A549 (cell line): ENCODE measurements at regions not wholly inside any gene's neighbourhood (a gene's known extent, or its start where the extent isn't known, plus 50 kb on each side); places are given as distances from the start of the nearest gene placed in this dataset.

ENCODE experiments used
- ATAC-seq, 2 experiments: fragments of 200-7000 bp in 1 of 2; fragments of >200 bp in 1 of 2; cut with Nextera tagmentation in 1 of 2; cut with Tn5 transposase in 1 of 2; 3 replicates each; pipeline versions ENCODE4 v1.8.0 to v1.9.1; 2018 to 2020; ENCODE audit warnings: mild to moderate bottlenecking in 1 of 2, moderate library complexity in 1 of 2
- CTCF ChIA-PET: fragments of 300-600 bp; sonication (Branson Sonifier 250); formaldehyde crosslinking; extraction: SDS; loops from one replicate; lab custom pipeline; 2021; ENCODE audit warnings: antibody characterized with exemption, inconsistent platforms; lab: Yijun Ruan, JAX
- POLR2A ChIA-PET: fragments of 350-600 bp; formaldehyde crosslinking; extraction: SDS; loops from one replicate; lab custom pipeline; 2021; ENCODE audit warnings: antibody characterized with exemption, inconsistent platforms; lab: Yijun Ruan, JAX
- DNase-seq, 2 experiments: peaks; one replicate each; pipeline versions ENCODE4 v3.0.0 to v3.0.0-alpha.2; 2011 to 2016; ENCODE audit warnings: low read depth in 1 of 2, low spot score in 1 of 2
- FAIRE-seq: peaks from 2 replicates; lab custom pipeline; 2011; peaks lifted over from hg19 to GRCh38; lab: Jason Lieb, UNC
- H3K27ac ChIP-seq, 2 experiments: fragments of >200 bp; sonication (Bioruptor Twin); formaldehyde crosslinking; 3 replicates each; pipeline ENCODE4 v1.5.1; 2016 to 2017
- H3K4me1 ChIP-seq: fragments of >200 bp; sonication (Bioruptor Twin); formaldehyde crosslinking; 3 replicates; pipeline ENCODE4 v1.6.1; 2016
- H3K4me2 ChIP-seq: fragments of >200 bp; sonication (Bioruptor Twin); formaldehyde crosslinking; 3 replicates; pipeline ENCODE4 v1.6.1; 2016
- H3K4me3 ChIP-seq: fragments of >200 bp; sonication (Bioruptor Twin); formaldehyde crosslinking; 3 replicates; pipeline ENCODE4 v1.5.1; 2016
- H3K9me3 ChIP-seq: fragments of >200 bp; sonication (Bioruptor Twin); formaldehyde crosslinking; 3 replicates; pipeline ENCODE4 v1.6.1; 2016
- ATOH8 ChIP-seq: fragments of 250-450 bp; sonication (Bioruptor Pico); IDR thresholded peaks from 2 replicates; pipeline ENCODE4 v1.5.0; 2020; ENCODE audit warnings: low read depth, mild to moderate bottlenecking, moderate library complexity
- BHLHE40 ChIP-seq: IDR thresholded peaks from 2 replicates; pipeline ENCODE4 v1.6.1; 2012; ENCODE audit warnings: low read depth, low read length, inconsistent platforms
- CBX8 ChIP-seq: fragments of 200-600 bp; sonication (generic); IDR thresholded peaks from 2 replicates; pipeline ENCODE4 v1.6.1; 2016
- CEBPB ChIP-seq, 2 experiments: fragments of >200 bp in 1 of 2; sonication (Bioruptor Twin) in 1 of 2; formaldehyde crosslinking in 1 of 2; IDR thresholded peaks; 2 replicates each; pipeline ENCODE4 v1.6.1; 2012 to 2016
- E2F6 ChIP-seq: IDR thresholded peaks from 2 replicates; pipeline ENCODE4 v1.6.1; 2012; ENCODE audit warnings: low read depth, borderline replicate concordance
- EHMT2 ChIP-seq: fragments of 200-600 bp; sonication (generic); IDR thresholded peaks from 2 replicates; pipeline ENCODE4 v1.6.1; 2016; ENCODE audit warnings: antibody characterized with exemption, low read depth, mild to moderate bottlenecking, moderate library complexity
- EP300 ChIP-seq, 2 experiments: fragments of >200 bp; sonication (Bioruptor Twin); formaldehyde crosslinking; IDR thresholded peaks; 2 replicates in 1 of 2; 3 replicates in 1 of 2; pipeline ENCODE4 v1.6.1; 2016 to 2017
- ESRRA ChIP-seq: fragments of 150-350 bp; IDR thresholded peaks from 2 replicates; pipeline ENCODE4 v1.6.1; 2014; ENCODE audit warnings: mild to moderate bottlenecking, low read length, borderline replicate concordance
- FOSB ChIP-seq: fragments of 250-450 bp; sonication (Bioruptor Pico); IDR thresholded peaks from 2 replicates; pipeline ENCODE4 v1.5.0; 2020; ENCODE audit warnings: mild to moderate bottlenecking, moderate library complexity
- GATA3 ChIP-seq: IDR thresholded peaks from 2 replicates; pipeline ENCODE4 v1.6.1; 2012; ENCODE audit warnings: borderline replicate concordance
- HOXB13 ChIP-seq: fragments of 250-450 bp; sonication (Bioruptor Pico); IDR thresholded peaks from 2 replicates; pipeline ENCODE4 v1.5.0; 2020; ENCODE audit warnings: low read depth, mild to moderate bottlenecking, moderate library complexity
- JUN ChIP-seq, 2 experiments: fragments of >200 bp; sonication (Bioruptor Twin); formaldehyde crosslinking; IDR thresholded peaks; 2 replicates in 1 of 2; 3 replicates in 1 of 2; pipeline ENCODE4 v1.6.1; 2016 to 2017
- KDM1A ChIP-seq: fragments of 200-600 bp; sonication (generic); IDR thresholded peaks from 2 replicates; pipeline ENCODE4 v1.6.1; 2016; ENCODE audit warnings: low read depth, mild to moderate bottlenecking
- MAZ ChIP-seq: fragments of 150-350 bp; IDR thresholded peaks from 2 replicates; pipeline ENCODE4 v1.6.1; 2014; ENCODE audit warnings: antibody characterized with exemption, low read depth, low read length, borderline replicate concordance
- NFE2L2 ChIP-seq: fragments of 150-350 bp; conservative IDR thresholded peaks from 2 replicates; pipeline ENCODE4 v1.6.1; 2014; ENCODE audit warnings: low read length
- PBX3 ChIP-seq: IDR thresholded peaks from 2 replicates; pipeline ENCODE4 v1.6.1; 2012
- PHF8 ChIP-seq: fragments of 200-600 bp; sonication (generic); IDR thresholded peaks from 2 replicates; pipeline ENCODE4 v1.6.1; 2016; ENCODE audit warnings: low read depth, mild to moderate bottlenecking, antibody characterized with exemption, moderate library complexity, borderline replicate concordance
- POLR2A ChIP-seq: IDR thresholded peaks from 2 replicates; pipeline ENCODE4 v1.6.1; 2012; ENCODE audit warnings: mild to moderate bottlenecking, low read length
- POLR2AphosphoS2 ChIP-seq: conservative IDR thresholded peaks from 2 replicates; pipeline ENCODE4 v1.6.1; 2012; ENCODE audit warnings: low read length, improper control_type of control experiment, inconsistent platforms
- RFX5 ChIP-seq: fragments of 450-650 bp; IDR thresholded peaks from 2 replicates; pipeline ENCODE4 v1.7.1; 2014; ENCODE audit warnings: antibody characterized with exemption, mild to moderate bottlenecking, moderate library complexity
- RNF2 ChIP-seq: fragments of 200-600 bp; sonication (generic); IDR thresholded peaks from 2 replicates; pipeline ENCODE4 v1.6.1; 2016; ENCODE audit warnings: low read depth, mild to moderate bottlenecking, antibody characterized with exemption, moderate library complexity, borderline replicate concordance
- SMC3 ChIP-seq: fragments of >200 bp; sonication (Bioruptor Twin); formaldehyde crosslinking; IDR thresholded peaks from 3 replicates; pipeline ENCODE4 v1.6.1; 2018; ENCODE audit warnings: inconsistent platforms
- ZNF302 ChIP-seq: fragments of 250-450 bp; sonication (Bioruptor Pico); IDR thresholded peaks from 2 replicates; pipeline ENCODE4 v1.9.0; 2021; ENCODE audit warnings: inconsistent platforms, mild to moderate bottlenecking, moderate library complexity
- WGBS: methylation state at CpG from one replicate; pipeline ENCODE4 v1.1.6; 2017; ENCODE audit errors: missing lambda C conversion rate; 5-methylcytosine and 5-hydroxymethylcytosine counted together
- TF ChIP-seq, protein P1 (sequence below): fragments of 450-650 bp; IDR thresholded peaks from 2 replicates; pipeline ENCODE4 v1.6.1; 2014; ENCODE audit warnings: antibody characterized with exemption
- TF ChIP-seq, protein P2 (sequence below): fragments of 200-600 bp; sonication (generic); IDR thresholded peaks from 2 replicates; pipeline ENCODE4 v1.6.1; 2016; ENCODE audit warnings: antibody characterized with exemption, mild to moderate bottlenecking, moderate library complexity
- TF ChIP-seq, protein P3 (sequence below): fragments of 150-350 bp; IDR thresholded peaks from 2 replicates; pipeline ENCODE4 v1.6.1; 2014; ENCODE audit warnings: low read depth, mild to moderate bottlenecking, low read length

GRCh38 chr16:63195336-63195735, 1159.1 kb upstream of the CDH8 start:
- DNase-seq (no peak), ATAC-seq (no peak), FAIRE-seq (no peak)
- ChIA-PET CTCF (no interaction called here), POLR2A (no interaction called here)
- Histone ChIP-seq H3K27ac (no peak overlapping the region), H3K4me1 (no peaks in the 10 kb centered on the region), H3K4me2 (no peak overlapping the region), H3K4me3 (no peak overlapping the region), H3K9me3 (no peaks in the 10 kb centered on the region; the same call in 2 of the 3 replicates)
- TF ChIP-seq HOXB13 (CRISPR knock-in tag) (no peak), PBX3 (no peak), RNF2 (no peak), BHLHE40 (no peak), ESRRA (no peak), MAZ (no peak), SMC3 (no peak), EHMT2 (no peak), EP300 (IDR thresholded peaks at IDR 0.05) (no peak), FOSB (CRISPR knock-in tag) (no peak), E2F6 (no peak), CBX8 (no peak)
- 26% methylated on average over 4 of the region's 4 CpGs for WGBS

DNA sequence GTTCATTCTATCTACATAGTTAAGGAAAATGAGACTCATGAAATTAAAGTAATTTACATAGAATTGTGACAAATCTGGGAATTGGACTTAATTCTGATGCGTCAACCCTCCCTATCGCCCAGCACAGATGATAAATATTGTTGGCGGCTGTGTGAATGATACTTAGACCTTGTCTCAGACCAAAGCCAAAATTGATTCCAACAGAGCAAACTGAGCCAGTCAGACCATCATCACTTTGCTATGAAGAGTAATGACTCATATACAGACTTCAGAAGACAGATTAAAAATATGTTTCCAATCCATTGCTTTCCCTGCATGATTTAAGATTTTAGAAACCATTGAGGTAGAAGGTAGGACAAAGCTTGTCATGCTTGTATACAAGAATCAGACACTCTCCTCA, 1156.7 kb upstream of the CDH8 start:
- no peak for TF ChIP-seq KDM1A
- TF ChIP-seq, all 56 proteins: peak for 0
- FAIRE-seq (no peak), DNase-seq (no peak), ATAC-seq (no peak)
- no peaks in the 10 kb centered on the region for H3K9me3 ChIP-seq
- H3K4me1 ChIP-seq = no peaks in the 10 kb centered on the region
- ChIA-PET CTCF (no interaction called here), POLR2A (no interaction called here)
- no peak overlapping the region for H3K27ac ChIP-seq
- 62% methylated on average over 3 of the region's 3 CpGs for WGBS
- no peak overlapping the region for H3K4me3 ChIP-seq
- no peak overlapping the region for H3K4me2 ChIP-seq

DNA sequence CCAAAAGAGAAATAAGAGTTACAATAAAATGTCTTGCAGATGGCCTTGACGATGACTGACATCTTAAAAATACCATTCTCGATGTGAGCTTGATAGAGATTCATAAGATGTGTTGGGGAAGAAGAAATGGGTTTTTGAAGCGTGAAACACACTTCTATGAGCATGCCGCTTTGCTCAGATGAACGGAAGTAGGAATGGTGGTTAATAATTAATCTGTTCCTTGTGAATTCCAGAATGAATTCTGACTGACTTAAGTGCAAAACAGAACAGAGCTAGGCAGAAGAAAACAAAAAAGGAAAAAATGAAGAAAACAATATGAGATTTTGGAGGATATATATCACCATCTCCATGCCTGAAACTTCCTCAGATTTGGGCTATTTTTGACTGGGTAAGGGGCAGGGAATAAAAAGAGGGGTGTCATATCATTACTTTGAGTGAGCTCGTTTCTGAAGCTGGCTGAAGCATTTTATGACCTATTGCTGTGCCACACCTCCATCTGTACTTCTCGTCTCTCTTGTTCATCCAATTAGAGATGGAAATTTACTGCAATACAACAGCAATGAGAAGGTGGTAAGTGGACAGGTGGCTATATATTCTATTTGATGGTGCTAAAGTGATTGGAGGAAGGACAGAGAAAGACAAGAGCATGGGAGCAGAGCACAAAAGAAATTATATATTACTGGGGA, 1152.0 kb upstream of the CDH8 start:
- POLR2A ChIA-PET = no interaction called here
- Histone ChIP-seq H3K27ac (no peak overlapping the region), H3K9me3 (no peaks in the 10 kb centered on the region), H3K4me3 (no peak overlapping the region), H3K4me2 (no peak overlapping the region), H3K4me1 (no peaks in the 10 kb centered on the region)
- ATAC-seq = no peak
- CTCF ChIA-PET = no interaction called here
- WGBS = 12% methylated on average over 7 of the region's 7 CpGs
- DNase-seq = no peak
- no peak for FAIRE-seq
- no peak for TF ChIP-seq JUN (IDR thresholded peaks at IDR 0.05)
- TF ChIP-seq ESRRA = no peak
- TF ChIP-seq POLR2A = no peak
- no peak for TF ChIP-seq CBX8
- no peak for TF ChIP-seq RNF2
- no peak for TF ChIP-seq POLR2AphosphoS2
- TF ChIP-seq NFE2L2 = no peak
- TF ChIP-seq PHF8 = no peak
- no peak for TF ChIP-seq RFX5
- TF ChIP-seq BHLHE40 = no peak
- TF ChIP-seq, protein P1, sequence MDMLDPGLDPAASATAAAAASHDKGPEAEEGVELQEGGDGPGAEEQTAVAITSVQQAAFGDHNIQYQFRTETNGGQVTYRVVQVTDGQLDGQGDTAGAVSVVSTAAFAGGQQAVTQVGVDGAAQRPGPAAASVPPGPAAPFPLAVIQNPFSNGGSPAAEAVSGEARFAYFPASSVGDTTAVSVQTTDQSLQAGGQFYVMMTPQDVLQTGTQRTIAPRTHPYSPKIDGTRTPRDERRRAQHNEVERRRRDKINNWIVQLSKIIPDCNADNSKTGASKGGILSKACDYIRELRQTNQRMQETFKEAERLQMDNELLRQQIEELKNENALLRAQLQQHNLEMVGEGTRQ = no peak
- TF ChIP-seq, protein P2, sequence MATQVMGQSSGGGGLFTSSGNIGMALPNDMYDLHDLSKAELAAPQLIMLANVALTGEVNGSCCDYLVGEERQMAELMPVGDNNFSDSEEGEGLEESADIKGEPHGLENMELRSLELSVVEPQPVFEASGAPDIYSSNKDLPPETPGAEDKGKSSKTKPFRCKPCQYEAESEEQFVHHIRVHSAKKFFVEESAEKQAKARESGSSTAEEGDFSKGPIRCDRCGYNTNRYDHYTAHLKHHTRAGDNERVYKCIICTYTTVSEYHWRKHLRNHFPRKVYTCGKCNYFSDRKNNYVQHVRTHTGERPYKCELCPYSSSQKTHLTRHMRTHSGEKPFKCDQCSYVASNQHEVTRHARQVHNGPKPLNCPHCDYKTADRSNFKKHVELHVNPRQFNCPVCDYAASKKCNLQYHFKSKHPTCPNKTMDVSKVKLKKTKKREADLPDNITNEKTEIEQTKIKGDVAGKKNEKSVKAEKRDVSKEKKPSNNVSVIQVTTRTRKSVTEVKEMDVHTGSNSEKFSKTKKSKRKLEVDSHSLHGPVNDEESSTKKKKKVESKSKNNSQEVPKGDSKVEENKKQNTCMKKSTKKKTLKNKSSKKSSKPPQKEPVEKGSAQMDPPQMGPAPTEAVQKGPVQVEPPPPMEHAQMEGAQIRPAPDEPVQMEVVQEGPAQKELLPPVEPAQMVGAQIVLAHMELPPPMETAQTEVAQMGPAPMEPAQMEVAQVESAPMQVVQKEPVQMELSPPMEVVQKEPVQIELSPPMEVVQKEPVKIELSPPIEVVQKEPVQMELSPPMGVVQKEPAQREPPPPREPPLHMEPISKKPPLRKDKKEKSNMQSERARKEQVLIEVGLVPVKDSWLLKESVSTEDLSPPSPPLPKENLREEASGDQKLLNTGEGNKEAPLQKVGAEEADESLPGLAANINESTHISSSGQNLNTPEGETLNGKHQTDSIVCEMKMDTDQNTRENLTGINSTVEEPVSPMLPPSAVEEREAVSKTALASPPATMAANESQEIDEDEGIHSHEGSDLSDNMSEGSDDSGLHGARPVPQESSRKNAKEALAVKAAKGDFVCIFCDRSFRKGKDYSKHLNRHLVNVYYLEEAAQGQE = no peak
- no peak for TF ChIP-seq ZNF302 (CRISPR knock-in tag)
- TF ChIP-seq ATOH8 (CRISPR knock-in tag) = no peak
- no peak for TF ChIP-seq GATA3
- TF ChIP-seq, protein P3, sequence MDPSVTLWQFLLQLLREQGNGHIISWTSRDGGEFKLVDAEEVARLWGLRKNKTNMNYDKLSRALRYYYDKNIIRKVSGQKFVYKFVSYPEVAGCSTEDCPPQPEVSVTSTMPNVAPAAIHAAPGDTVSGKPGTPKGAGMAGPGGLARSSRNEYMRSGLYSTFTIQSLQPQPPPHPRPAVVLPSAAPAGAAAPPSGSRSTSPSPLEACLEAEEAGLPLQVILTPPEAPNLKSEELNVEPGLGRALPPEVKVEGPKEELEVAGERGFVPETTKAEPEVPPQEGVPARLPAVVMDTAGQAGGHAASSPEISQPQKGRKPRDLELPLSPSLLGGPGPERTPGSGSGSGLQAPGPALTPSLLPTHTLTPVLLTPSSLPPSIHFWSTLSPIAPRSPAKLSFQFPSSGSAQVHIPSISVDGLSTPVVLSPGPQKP = no peak
- TF ChIP-seq CEBPB (IDR thresholded peaks at IDR 0.05) = no peak
